ENCODE measurements at regions not wholly inside any gene's neighbourhood (a gene's known extent, or its start where the extent isn't known, plus 50 kb on each side); places are given as distances from the start of the nearest gene placed in this dataset.
A peak's percentile ranks its signal among the peaks of the same experiment; 100 is the strongest.

DNA sequence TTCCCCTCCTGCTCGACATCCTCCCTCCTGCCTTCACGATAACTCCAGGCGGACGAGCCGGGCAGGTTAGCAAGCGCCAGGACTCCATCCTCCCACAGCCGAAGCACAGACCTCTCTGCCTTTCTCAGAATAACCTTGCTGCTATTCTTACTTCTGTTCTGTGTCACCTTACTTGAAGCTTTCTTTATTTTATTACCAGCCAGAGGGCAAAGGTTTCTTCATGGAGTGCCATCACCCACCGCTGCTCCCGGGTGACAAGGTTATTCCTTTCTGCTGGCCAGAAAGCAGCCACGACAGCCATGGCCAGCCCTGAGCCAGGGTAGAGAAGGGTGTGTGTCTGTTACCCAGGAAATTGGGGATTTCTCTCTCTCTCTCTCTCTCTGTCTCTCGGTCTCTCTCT is 227.1 kb downstream of the ANAPC1 start:
- no peak overlapping the region for H3K4me3 ChIP-seq (ENCODE audit: control insufficient read depth, low read depth, low read length)
- TF ChIP-seq, protein P1, sequence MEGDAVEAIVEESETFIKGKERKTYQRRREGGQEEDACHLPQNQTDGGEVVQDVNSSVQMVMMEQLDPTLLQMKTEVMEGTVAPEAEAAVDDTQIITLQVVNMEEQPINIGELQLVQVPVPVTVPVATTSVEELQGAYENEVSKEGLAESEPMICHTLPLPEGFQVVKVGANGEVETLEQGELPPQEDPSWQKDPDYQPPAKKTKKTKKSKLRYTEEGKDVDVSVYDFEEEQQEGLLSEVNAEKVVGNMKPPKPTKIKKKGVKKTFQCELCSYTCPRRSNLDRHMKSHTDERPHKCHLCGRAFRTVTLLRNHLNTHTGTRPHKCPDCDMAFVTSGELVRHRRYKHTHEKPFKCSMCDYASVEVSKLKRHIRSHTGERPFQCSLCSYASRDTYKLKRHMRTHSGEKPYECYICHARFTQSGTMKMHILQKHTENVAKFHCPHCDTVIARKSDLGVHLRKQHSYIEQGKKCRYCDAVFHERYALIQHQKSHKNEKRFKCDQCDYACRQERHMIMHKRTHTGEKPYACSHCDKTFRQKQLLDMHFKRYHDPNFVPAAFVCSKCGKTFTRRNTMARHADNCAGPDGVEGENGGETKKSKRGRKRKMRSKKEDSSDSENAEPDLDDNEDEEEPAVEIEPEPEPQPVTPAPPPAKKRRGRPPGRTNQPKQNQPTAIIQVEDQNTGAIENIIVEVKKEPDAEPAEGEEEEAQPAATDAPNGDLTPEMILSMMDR (conservative IDR thresholded peaks at IDR 0.05; ENCODE audit: control insufficient read depth, insufficient read depth, low read depth, low read length): no peak
- no peak for DNase-seq (ENCODE audit: low read depth)

DNA sequence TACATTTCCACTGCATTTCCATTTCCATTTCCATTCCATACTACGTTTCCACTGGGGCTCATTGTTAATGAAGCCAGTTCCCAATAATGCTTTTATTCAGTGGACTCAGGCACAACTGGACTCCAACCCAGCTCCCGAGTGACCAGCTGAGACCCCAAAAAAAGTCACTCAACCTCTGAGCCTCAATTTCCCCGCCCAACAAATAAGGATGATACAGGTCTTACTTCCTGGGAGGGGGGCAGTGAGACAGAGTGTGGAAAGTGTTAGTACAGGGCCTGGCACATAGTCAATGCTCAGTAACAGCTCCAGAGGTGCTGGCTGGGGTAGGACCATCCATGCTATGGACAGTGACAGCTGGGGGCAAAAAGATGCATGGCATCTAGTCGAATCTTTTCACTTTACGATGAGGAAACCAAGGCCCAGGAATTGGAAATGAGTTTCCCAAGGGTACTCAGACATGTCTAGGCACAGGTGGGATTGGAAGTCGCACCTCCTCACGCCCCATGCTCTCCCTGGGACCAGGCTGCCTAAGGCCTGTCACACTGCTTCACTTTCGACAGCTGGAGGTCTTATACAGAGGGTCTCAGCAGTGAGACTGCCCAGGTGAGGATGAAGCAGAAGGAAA is 226.5 kb downstream of the ANAPC1 start:
- no peak for DNase-seq (ENCODE audit: low read depth)
- H3K4me3 ChIP-seq (ENCODE audit: control insufficient read depth, low read depth, low read length): no peak overlapping the region
- TF ChIP-seq, protein P1 (conservative IDR thresholded peaks at IDR 0.05; ENCODE audit: control insufficient read depth, insufficient read depth, low read depth, low read length): no peak

DNA sequence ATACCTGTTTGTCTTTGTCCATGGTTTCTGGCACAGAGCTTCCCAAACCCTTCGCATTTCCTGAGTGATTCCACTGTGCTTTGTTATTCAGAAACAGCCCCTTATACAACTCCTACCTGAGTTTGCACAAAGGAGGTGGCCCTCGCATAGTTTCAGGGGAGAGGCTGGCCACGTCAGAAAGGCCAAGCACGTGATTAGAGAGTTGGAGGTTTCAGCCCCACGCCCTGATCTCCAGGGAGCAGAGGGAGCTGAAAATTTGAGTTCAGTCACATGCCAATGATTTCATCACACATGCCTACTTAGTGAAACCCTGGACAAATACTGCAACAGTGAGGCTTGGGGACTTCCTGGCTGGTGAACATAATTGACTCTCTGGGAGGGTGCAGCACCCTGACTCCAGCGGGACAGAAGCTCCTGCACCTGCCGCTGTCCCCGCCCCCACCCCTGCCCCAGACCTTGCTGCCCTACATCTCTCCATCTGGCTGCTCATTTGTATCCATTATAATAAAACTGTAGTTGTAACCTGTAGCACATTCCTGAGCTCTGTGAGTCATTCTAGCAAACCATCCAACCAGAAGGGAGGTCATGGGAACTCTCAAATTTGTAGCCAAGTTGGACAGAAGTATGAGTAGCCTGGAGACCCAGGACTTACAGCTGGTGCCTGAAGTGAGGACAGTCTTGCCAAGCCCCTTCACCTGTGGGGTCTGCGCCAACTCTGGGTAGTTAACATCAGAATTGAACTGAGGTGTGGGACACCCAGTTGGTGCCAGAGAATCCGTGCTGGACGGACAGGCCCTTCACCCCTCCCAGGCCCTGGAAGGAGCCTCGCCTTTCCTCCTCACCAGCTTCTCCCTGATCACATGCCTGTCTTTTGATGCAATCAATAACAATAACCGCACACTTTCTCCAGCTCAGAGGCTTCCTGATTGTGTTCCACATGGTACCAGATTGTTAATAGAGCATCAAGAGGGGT is 224.3 kb downstream of the ANAPC1 start:
- DNase-seq (ENCODE audit: low read depth): peak; percentile 92

DNA sequence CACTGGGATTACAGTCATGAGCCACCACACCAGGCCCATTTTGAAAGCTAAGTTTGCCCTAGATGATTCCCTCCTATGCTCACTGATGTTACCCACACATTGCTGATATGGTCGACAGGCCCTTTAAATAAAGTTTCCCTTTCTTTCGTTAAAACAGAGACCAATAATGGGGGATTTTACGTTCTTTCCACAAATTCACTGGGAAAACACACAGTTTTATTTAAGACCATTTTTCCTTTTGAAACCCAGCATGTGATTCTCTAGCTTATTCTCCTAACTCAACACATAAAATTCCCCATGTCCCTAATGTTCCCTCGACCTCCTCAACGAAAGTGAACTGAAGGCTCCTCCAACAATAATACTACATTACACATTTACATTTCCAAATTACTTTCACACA is 223.2 kb downstream of the ANAPC1 start:
- TF ChIP-seq, protein P1 (conservative IDR thresholded peaks at IDR 0.05; ENCODE audit: control insufficient read depth, insufficient read depth, low read depth, low read length): no peak
- no peak for DNase-seq (ENCODE audit: low read depth)
- no peak overlapping the region for H3K4me3 ChIP-seq (ENCODE audit: control insufficient read depth, low read depth, low read length)

More for the DNA sequence above, 224.3 kb downstream of the ANAPC1 start:
- H3K4me3 ChIP-seq (ENCODE audit: control insufficient read depth, low read depth, low read length): no peak overlapping the region
- TF ChIP-seq, protein P1 (conservative IDR thresholded peaks at IDR 0.05; ENCODE audit: control insufficient read depth, insufficient read depth, low read depth, low read length): no peak

DNA sequence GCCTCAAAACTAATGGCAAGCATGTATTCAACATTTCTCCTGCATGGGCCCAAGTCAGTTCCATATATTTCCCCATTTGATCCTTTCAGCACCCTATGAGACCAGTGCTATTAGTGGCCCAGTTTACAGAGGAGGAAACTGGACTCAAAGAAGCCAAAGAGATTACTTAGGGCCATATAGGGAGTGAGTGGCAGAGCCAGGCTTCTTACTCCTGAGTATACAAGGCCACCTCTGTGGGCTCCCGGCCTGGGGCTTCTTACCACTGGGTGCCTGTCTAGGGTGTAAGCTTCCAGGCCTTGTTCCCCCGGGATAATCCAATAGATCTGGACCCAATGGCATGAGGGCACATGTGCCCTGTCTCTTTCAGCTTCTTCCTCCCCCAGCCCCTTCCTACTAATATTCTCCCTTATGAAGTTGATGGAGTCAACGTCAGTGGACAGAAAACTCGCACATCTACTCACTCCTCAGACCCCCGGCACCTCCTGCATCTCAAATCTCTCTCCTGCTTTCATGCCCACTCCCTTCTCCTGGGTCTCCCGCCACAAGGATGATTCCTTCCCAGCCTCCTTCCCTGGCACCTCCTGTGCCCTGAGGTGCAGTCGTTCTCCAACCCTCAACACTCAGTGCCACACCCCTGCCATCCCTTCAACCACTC is 222.6 kb downstream of the ANAPC1 start:
- no peak for DNase-seq (ENCODE audit: low read depth)
- no peak overlapping the region for H3K4me3 ChIP-seq (ENCODE audit: control insufficient read depth, low read depth, low read length)
- TF ChIP-seq, protein P1 (conservative IDR thresholded peaks at IDR 0.05; ENCODE audit: control insufficient read depth, insufficient read depth, low read depth, low read length): no peak

DNA sequence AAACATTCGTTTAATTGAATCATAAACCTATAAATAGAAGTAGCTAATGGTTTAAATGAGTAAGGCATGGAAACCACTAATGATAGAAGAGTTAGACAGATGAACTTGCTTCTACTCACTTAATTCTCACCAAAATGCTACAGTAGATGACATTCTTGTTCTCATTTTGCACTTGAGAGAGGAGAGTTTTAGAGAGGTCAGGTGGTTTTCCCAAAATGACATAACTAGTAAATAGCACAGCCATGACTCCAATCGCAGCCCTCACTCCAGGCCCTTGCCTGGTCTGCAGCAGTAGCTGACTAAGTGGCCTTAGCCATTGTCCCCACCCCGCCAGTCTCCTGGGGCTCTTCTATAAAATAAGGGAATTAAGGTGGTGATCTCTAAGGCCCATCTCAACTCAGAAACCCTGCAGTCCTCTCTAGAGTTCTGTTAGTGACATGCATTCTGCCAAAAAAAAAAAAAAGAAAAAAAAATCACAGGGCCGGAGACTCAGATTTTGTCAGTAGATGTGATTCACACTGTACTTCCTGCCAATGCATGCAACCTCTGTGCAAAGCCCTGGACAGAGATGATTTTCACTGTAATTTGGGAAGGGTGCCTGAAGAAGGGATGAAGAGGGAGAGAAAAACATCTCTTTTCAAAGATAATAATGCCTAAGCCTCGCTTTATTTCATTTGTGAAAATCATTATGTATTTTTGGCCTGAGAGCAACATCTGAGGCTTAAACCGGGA is 221.8 kb downstream of the ANAPC1 start:
- DNase-seq (ENCODE audit: low read depth): peak; percentile 77
- no peak overlapping the region for H3K4me3 ChIP-seq (ENCODE audit: control insufficient read depth, low read depth, low read length)
- TF ChIP-seq, protein P1 (conservative IDR thresholded peaks at IDR 0.05; ENCODE audit: control insufficient read depth, insufficient read depth, low read depth, low read length): no peak

Data from fibroblast of mammary gland (primary cell).